Spleen (tissue), 7 donors: ENCODE measurements at regions not wholly inside any gene's neighbourhood (a gene's known extent, or its start where the extent isn't known, plus 50 kb on each side); places are given as distances from the start of the nearest gene placed in this dataset.

ENCODE experiments used
- CTCF ChIP-seq, 11 experiments: fragments of 200-600 bp in 7 of 11; fragments of 450-650 bp in 4 of 11; sonication (generic) in 4 of 11; IDR thresholded peaks in 8 of 11; conservative IDR thresholded peaks in 3 of 11; 1 replicate in 7 of 11; 2 replicates in 4 of 11; pipeline versions ENCODE4 v1.4.0 to v1.8.0; 2016 to 2021; ENCODE audit warnings: antibody characterized with exemption in 11 of 11, inconsistent platforms in 4 of 11, mild to moderate bottlenecking in 1 of 11
- POLR2A ChIP-seq, 3 donors: fragments of 450-650 bp; IDR thresholded peaks; one replicate each; pipeline ENCODE4 v1.5.1; 2017; ENCODE audit warnings: antibody characterized with exemption in 3 of 3, mild to moderate bottlenecking in 1 of 3
- donor health status: DM: no; HTN: no; CAD: no; lungs with moderate emphysema.
- donor health status: DM: no; HTN: no; CAD: no.
- donor health status: DM: no; HTN: no; CAD: no.

GRCh38 chrX:45745479-45745878 lies 544.8 kb upstream of the DIPK2B start:
- TF ChIP-seq CTCF (IDR thresholded peaks at IDR 0.05 in 8 of 11, conservative IDR thresholded peaks at IDR 0.05 in 3 of 11) (no peak), POLR2A (IDR thresholded peaks at IDR 0.05) (no peak)
